MG63 (cell line): ENCODE measurements at regions not wholly inside any gene's neighbourhood (a gene's known extent, or its start where the extent isn't known, plus 50 kb on each side); places are given as distances from the start of the nearest gene placed in this dataset.

Source experiments
- DNase-seq: peaks from one replicate; pipeline ENCODE4 v3.0.0-alpha.2; 2020
- H3K27me3 ChIP-seq: fragments of 250-450 bp; sonication (Bioruptor Pico); 2 replicates; pipeline ENCODE4 v1.5.1; 2020; ENCODE audit warnings: mild to moderate bottlenecking, moderate library complexity
- H3K36me3 ChIP-seq: fragments of 250-450 bp; sonication (Bioruptor Pico); 2 replicates; pipeline ENCODE4 v1.5.1; 2020; ENCODE audit warnings: mild to moderate bottlenecking, moderate library complexity
- H3K4me3 ChIP-seq: fragments of 250-450 bp; sonication (Bioruptor Pico); 2 replicates; pipeline ENCODE4 v1.5.1; 2020; ENCODE audit warnings: mild to moderate bottlenecking, moderate library complexity
- H3K9me3 ChIP-seq: fragments of 250-450 bp; sonication (Bioruptor Pico); 2 replicates; pipeline ENCODE4 v1.5.1; 2020; ENCODE audit warnings: mild to moderate bottlenecking, moderate library complexity

GRCh38 chr6:147132889-147133288 lies 71.3 kb upstream of the STXBP5 start:
- no peaks in the 10 kb centered on the region for H3K9me3 ChIP-seq
- DNase-seq, result no peak
- H3K4me3 ChIP-seq, result no peak overlapping the region
- no peaks in the 10 kb centered on the region for H3K36me3 ChIP-seq
- H3K27me3 ChIP-seq, result no peaks in the 10 kb centered on the region

GRCh38 chr6:147133669-147134068 lies 70.5 kb upstream of the STXBP5 start:
- Histone ChIP-seq H3K4me3 (no peak overlapping the region), H3K9me3 (no peaks in the 10 kb centered on the region), H3K27me3 (no peaks in the 10 kb centered on the region), H3K36me3 (no peaks in the 10 kb centered on the region)
- no peak for DNase-seq

GRCh38 chr6:147135211-147135681 lies 69.0 kb upstream of the STXBP5 start:
- peak; percentile 82 for DNase-seq
- Histone ChIP-seq H3K36me3 (no peaks in the 10 kb centered on the region), H3K4me3 (no peak overlapping the region), H3K27me3 (no peaks in the 10 kb centered on the region), H3K9me3 (no peaks in the 10 kb centered on the region)

- no peak for DNase-seq
- Histone ChIP-seq H3K9me3 (no peaks in the 10 kb centered on the region), H3K36me3 (no peaks in the 10 kb centered on the region), H3K4me3 (no peak overlapping the region), H3K27me3 (no peaks in the 10 kb centered on the region)
These were observed 68.2 kb upstream of the STXBP5 start for GRCh38 chr6:147136057-147136456.

- Histone ChIP-seq H3K36me3 (no peaks in the 10 kb centered on the region), H3K9me3 (no peaks in the 10 kb centered on the region), H3K4me3 (no peak overlapping the region)
These were observed 66.2 kb upstream of the STXBP5 start for GRCh38 chr6:147137986-147138385.

GRCh38 chr6:147138835-147139234 lies 65.4 kb upstream of the STXBP5 start:
- Histone ChIP-seq H3K27me3 (no peaks in the 10 kb centered on the region), H3K4me3 (no peak overlapping the region), H3K9me3 (no peaks in the 10 kb centered on the region), H3K36me3 (no peaks in the 10 kb centered on the region)
- no peak for DNase-seq

More at GRCh38 chr6:147137986-147138385, 66.2 kb upstream of the STXBP5 start:
- DNase-seq, result no peak
- no peaks in the 10 kb centered on the region for H3K27me3 ChIP-seq

GRCh38 chr6:147141711-147142308 lies 62.4 kb upstream of the STXBP5 start:
- H3K36me3 ChIP-seq, result no peaks in the 10 kb centered on the region

GRCh38 chr6:147142684-147143245 lies 61.5 kb upstream of the STXBP5 start:
- no peaks in the 10 kb centered on the region for H3K36me3 ChIP-seq
- no peak for DNase-seq
- no peaks in the 10 kb centered on the region for H3K9me3 ChIP-seq

More at GRCh38 chr6:147141711-147142308, 62.4 kb upstream of the STXBP5 start:
- no peak for DNase-seq
- Histone ChIP-seq H3K27me3 (no peaks in the 10 kb centered on the region), H3K4me3 (no peak overlapping the region), H3K9me3 (no peaks in the 10 kb centered on the region)

GRCh38 chr6:147149092-147149491 lies 55.1 kb upstream of the STXBP5 start:
- no peak for DNase-seq
- Histone ChIP-seq H3K9me3 (no peaks in the 10 kb centered on the region), H3K4me3 (no peak overlapping the region), H3K36me3 (no peaks in the 10 kb centered on the region), H3K27me3 (no peaks in the 10 kb centered on the region)

More at GRCh38 chr6:147142684-147143245, 61.5 kb upstream of the STXBP5 start:
- H3K4me3 ChIP-seq, result no peak overlapping the region
- no peaks in the 10 kb centered on the region for H3K27me3 ChIP-seq

- Histone ChIP-seq H3K27me3 (no peaks in the 10 kb centered on the region), H3K4me3 (no peak overlapping the region), H3K36me3 (no peaks in the 10 kb centered on the region), H3K9me3 (no peaks in the 10 kb centered on the region)
- no peak for DNase-seq
These were observed 54.4 kb upstream of the STXBP5 start for GRCh38 chr6:147149826-147150225.

GRCh38 chr6:147150293-147150692 lies 53.9 kb upstream of the STXBP5 start:
- H3K27me3 ChIP-seq, result no peaks in the 10 kb centered on the region
- no peaks in the 10 kb centered on the region for H3K9me3 ChIP-seq
- H3K4me3 ChIP-seq, result no peak overlapping the region
- H3K36me3 ChIP-seq, result no peaks in the 10 kb centered on the region
- DNase-seq, result no peak
